RWPE2 (cell line): ENCODE measurements at regions not wholly inside any gene's neighbourhood (a gene's known extent, or its start where the extent isn't known, plus 50 kb on each side); places are given as distances from the start of the nearest gene placed in this dataset.

Source experiments
- ATAC-seq: fragments of 200-7000 bp; cut with Tn5 transposase; 3 replicates; pipeline ENCODE4 v1.9.1; 2021; ENCODE audit warnings: low read depth
- DNase-seq: peaks from one replicate; pipeline ENCODE4 v3.0.0-alpha.2; 2020; ENCODE audit warnings: low spot score
- H3K27ac ChIP-seq: fragments of 450-650 bp; 2 replicates; pipeline ENCODE4 v1.5.1; 2017; ENCODE audit warnings: mild to moderate bottlenecking; ENCODE audit not compliant: poor library complexity, severe bottlenecking
- H3K27me3 ChIP-seq: fragments of 250-450 bp; sonication (Bioruptor Pico); 2 replicates; pipeline ENCODE4 v1.5.1; 2021; ENCODE audit warnings: mild to moderate bottlenecking, moderate library complexity; ENCODE audit not compliant: insufficient read depth, poor library complexity, severe bottlenecking
- H3K36me3 ChIP-seq: fragments of 250-450 bp; sonication (Bioruptor Pico); 2 replicates; pipeline ENCODE4 v1.5.1; 2020; ENCODE audit warnings: low read depth, mild to moderate bottlenecking, moderate library complexity
- H3K4me1 ChIP-seq: fragments of 250-450 bp; sonication (Bioruptor Pico); 2 replicates; pipeline ENCODE4 v1.5.1; 2021; ENCODE audit warnings: mild to moderate bottlenecking, moderate library complexity; ENCODE audit not compliant: insufficient read depth, poor library complexity, severe bottlenecking
- H3K4me3 ChIP-seq: fragments of 250-450 bp; sonication (Bioruptor Pico); 2 replicates; pipeline ENCODE4 v1.5.1; 2021; ENCODE audit warnings: mild to moderate bottlenecking, moderate library complexity; ENCODE audit not compliant: severe bottlenecking
- H3K9me3 ChIP-seq: fragments of 250-450 bp; sonication (Bioruptor Pico); 2 replicates; pipeline ENCODE4 v1.5.1; 2021; ENCODE audit warnings: mild to moderate bottlenecking, moderate library complexity; ENCODE audit not compliant: severe bottlenecking
- TF ChIP-seq, protein P1 (sequence below): fragments of 450-650 bp; IDR thresholded peaks from one replicate; pipeline ENCODE4 v1.5.1; 2017; ENCODE audit warnings: mild to moderate bottlenecking, moderate library complexity; ENCODE audit not compliant: poor library complexity, severe bottlenecking

DNA sequence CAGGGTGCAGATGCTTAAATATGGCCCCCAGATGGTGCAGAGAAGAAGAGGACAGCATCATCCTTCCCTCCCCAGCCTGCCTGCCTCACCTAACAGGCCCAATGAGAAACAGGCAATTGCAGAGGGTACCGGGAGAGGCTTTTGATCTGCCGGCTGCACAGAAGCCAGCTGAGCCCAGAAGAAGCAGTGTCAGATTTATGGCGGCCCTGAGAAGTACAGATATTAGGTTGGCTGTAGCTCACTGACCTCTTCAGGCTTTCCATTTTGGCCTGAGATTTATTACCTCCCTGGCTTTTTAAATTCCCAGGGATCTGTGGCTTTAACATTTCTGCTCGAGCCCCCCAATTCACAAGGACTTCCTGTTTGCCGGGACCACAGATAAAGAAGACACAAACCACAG is 278.7 kb downstream of the EN1 start:
- H3K27me3 ChIP-seq, result no peaks in the 10 kb centered on the region
- no peaks in the 10 kb centered on the region for H3K36me3 ChIP-seq
- no peaks in the 10 kb centered on the region for H3K4me1 ChIP-seq
- TF ChIP-seq, protein P1, sequence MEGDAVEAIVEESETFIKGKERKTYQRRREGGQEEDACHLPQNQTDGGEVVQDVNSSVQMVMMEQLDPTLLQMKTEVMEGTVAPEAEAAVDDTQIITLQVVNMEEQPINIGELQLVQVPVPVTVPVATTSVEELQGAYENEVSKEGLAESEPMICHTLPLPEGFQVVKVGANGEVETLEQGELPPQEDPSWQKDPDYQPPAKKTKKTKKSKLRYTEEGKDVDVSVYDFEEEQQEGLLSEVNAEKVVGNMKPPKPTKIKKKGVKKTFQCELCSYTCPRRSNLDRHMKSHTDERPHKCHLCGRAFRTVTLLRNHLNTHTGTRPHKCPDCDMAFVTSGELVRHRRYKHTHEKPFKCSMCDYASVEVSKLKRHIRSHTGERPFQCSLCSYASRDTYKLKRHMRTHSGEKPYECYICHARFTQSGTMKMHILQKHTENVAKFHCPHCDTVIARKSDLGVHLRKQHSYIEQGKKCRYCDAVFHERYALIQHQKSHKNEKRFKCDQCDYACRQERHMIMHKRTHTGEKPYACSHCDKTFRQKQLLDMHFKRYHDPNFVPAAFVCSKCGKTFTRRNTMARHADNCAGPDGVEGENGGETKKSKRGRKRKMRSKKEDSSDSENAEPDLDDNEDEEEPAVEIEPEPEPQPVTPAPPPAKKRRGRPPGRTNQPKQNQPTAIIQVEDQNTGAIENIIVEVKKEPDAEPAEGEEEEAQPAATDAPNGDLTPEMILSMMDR, result no peak
- DNase-seq, result no peak
- H3K4me3 ChIP-seq, result no peak overlapping the region
- no peak overlapping the region for H3K27ac ChIP-seq
- H3K9me3 ChIP-seq, result no peaks in the 10 kb centered on the region
- no peak for ATAC-seq

DNA sequence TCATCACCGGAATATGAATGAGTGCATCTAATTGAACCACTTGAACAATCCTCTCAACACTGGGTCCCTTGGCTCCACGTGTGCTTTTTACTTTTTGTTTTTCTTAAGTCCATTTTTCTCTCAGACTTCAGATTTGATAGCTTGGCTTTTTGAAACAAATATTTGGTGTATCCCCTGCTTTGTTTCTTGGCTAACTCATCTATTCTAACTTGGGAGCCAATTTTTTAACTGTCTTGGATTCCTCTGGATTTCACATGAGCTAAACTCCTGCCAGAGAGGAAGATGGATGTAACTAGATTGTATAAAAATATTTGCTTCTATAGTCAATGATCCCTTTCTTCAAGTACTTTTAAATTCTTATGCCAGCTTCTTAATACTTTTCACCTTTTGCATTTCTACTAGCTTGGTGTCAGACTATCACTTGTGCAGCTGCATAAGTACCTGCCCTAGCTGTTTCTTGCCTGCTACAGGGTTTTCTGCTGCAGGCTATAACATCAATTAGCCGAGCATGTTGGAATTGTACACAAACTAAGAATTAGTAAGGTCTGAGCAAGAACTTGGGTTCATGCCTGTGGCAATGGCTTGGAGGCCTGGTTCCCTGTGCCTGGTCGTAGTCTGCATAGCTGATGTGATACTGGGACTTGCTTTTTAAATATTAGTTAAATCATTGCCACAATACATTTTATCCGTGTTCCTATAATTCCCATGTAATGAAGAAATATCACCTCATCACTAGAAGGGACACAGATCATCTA is 281.5 kb downstream of the EN1 start:
- ATAC-seq, result no peak
- Histone ChIP-seq H3K27me3 (no peaks in the 10 kb centered on the region), H3K36me3 (no peaks in the 10 kb centered on the region), H3K4me1 (no peaks in the 10 kb centered on the region), H3K9me3 (no peaks in the 10 kb centered on the region), H3K4me3 (no peak overlapping the region), H3K27ac (no peak overlapping the region)
- DNase-seq, result no peak
- TF ChIP-seq, protein P1, result no peak

DNA sequence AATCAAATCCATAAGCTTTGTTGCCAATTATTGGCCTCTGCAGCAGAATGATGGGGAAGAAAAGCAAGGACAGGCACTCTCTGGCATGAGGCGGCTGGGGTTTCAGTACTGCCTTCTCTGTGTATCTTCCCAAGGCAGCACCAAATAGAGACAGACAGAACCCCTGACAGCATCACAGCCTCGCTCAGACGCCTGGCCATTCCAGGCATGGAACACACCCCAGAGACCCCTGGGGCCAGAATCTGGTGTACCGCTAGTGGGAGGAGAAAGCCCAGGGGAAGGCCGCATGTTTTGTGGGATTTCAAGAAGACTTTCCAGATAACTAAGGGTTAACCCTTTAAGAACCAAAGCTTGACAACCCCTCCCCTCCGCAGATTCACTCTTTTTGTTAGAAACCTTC is 282.1 kb downstream of the EN1 start:
- H3K9me3 ChIP-seq, result no peaks in the 10 kb centered on the region
- ATAC-seq, result no peak
- TF ChIP-seq, protein P1, result no peak

DNA sequence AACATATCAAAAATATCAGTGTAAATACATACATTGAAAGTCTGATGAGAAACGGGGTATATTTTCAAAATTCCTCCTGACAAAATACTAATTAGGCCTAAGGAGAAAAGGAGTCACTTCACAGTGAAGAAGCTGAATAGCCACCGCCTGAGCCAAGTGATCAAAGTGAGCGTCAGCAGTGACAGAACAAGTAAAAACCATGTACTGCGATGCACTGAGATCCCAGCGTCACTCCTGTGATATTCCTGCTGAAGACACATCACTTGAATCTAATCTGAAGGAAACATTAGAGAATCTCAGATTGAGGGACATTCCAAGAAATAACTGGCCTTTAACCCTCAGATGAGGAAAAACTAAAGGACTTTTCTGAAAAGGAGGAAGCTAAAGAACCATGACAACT is 285.3 kb downstream of the EN1 start:
- H3K4me3 ChIP-seq, result no peak overlapping the region

More for the DNA sequence above, 282.1 kb downstream of the EN1 start:
- no peak for DNase-seq
- no peaks in the 10 kb centered on the region for H3K36me3 ChIP-seq
- H3K4me1 ChIP-seq, result no peaks in the 10 kb centered on the region
- no peak overlapping the region for H3K4me3 ChIP-seq
- no peak overlapping the region for H3K27ac ChIP-seq
- no peaks in the 10 kb centered on the region for H3K27me3 ChIP-seq

DNA sequence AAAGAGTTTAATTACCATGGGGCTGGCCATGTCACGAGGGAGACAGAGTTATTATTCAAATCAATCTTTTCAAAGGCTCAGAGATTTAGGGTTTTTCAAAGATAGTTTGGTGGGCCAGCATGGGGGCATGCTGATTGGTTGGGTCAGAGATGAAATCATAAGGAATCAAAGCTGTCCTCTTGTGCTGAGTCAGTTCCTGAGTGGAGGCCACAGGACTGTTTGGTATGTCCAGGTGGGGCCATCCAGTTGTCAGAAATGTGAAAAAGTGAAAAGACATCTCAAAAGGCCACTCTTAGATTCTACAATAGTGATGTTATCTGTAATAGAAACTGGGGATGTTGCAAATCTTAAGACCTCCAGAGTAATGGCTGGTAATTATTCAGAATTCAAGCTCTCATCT is 288.6 kb downstream of the EN1 start:
- no peaks in the 10 kb centered on the region for H3K36me3 ChIP-seq
- no peak for ATAC-seq
- H3K4me1 ChIP-seq, result no peaks in the 10 kb centered on the region
- TF ChIP-seq, protein P1, result no peak
- H3K27me3 ChIP-seq, result no peaks in the 10 kb centered on the region
- no peak overlapping the region for H3K4me3 ChIP-seq
- H3K27ac ChIP-seq, result no peak overlapping the region
- no peak for DNase-seq
- H3K9me3 ChIP-seq, result no peaks in the 10 kb centered on the region

More for the DNA sequence above, 285.3 kb downstream of the EN1 start:
- no peaks in the 10 kb centered on the region for H3K9me3 ChIP-seq
- no peak for DNase-seq
- H3K4me1 ChIP-seq, result no peaks in the 10 kb centered on the region
- no peaks in the 10 kb centered on the region for H3K36me3 ChIP-seq
- no peak overlapping the region for H3K27ac ChIP-seq
- no peak for ATAC-seq
- no peaks in the 10 kb centered on the region for H3K27me3 ChIP-seq
- TF ChIP-seq, protein P1, result no peak
